Endothelial cell (in vitro differentiated cells): ENCODE measurements at regions not wholly inside any gene's neighbourhood (a gene's known extent, or its start where the extent isn't known, plus 50 kb on each side); places are given as distances from the start of the nearest gene placed in this dataset.

Experiments used
- DNase-seq: peaks from one replicate; pipeline ENCODE4 v3.0.0; 2021; ENCODE audit warnings: low spot score
- H3K27ac Mint-ChIP-seq: one replicate; pipeline ENCODE4 v1.8.0; 2021; ENCODE audit warnings: mixed read lengths, inconsistent platforms; ENCODE audit not compliant: unreplicated experiment
- H3K27me3 Mint-ChIP-seq: one replicate; pipeline ENCODE4 v1.8.0; 2021; ENCODE audit warnings: mild to moderate bottlenecking, moderate library complexity, mixed read lengths, inconsistent platforms; ENCODE audit not compliant: unreplicated experiment
- H3K36me3 Mint-ChIP-seq: one replicate; pipeline ENCODE4 v1.8.0; 2021; ENCODE audit warnings: mild to moderate bottlenecking, low read depth, mixed read lengths, inconsistent platforms; ENCODE audit not compliant: unreplicated experiment
- H3K4me1 Mint-ChIP-seq: one replicate; pipeline ENCODE4 v1.8.0; 2021; ENCODE audit warnings: mild to moderate bottlenecking, mixed read lengths, inconsistent platforms; ENCODE audit not compliant: unreplicated experiment
- H3K4me3 Mint-ChIP-seq: one replicate; pipeline ENCODE4 v1.8.0; 2021; ENCODE audit warnings: mild to moderate bottlenecking, mixed read lengths, inconsistent platforms; ENCODE audit not compliant: unreplicated experiment
- H3K9me3 Mint-ChIP-seq: one replicate; pipeline ENCODE4 v1.8.0; 2021; ENCODE audit warnings: mixed read lengths, inconsistent platforms; ENCODE audit not compliant: unreplicated experiment
- CTCF ChIP-seq: fragments of 200-600 bp; sonication (generic); IDR thresholded peaks from one replicate; pipeline ENCODE4 v1.5.0; 2021; ENCODE audit warnings: antibody characterized with exemption; ENCODE audit not compliant: unreplicated experiment

DNA sequence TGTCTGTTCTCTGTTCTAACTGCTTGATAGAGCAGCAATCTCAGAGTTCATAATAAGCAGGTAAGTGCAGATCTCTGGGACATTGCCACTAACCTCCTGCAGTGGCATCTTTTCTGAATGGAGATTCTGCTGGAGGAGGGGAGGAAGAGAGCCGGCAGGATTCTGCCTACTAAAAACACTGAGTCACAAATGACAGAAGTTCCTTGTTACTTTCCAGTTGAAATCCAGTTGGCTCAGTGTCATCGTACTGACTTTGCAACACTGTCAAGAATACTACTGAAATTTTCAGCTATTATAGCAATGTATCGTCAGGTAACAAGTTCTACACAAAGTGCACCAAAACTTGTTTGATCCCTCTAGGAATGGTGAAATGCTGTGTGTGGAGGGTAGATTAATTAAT is 79.6 kb upstream of the ST6GAL2 start:
- H3K36me3 Mint-ChIP-seq, result no peaks in the 10 kb centered on the region
- no peaks in the 10 kb centered on the region for H3K9me3 Mint-ChIP-seq
- no peak overlapping the region for H3K4me3 Mint-ChIP-seq
- no peak overlapping the region for H3K27ac Mint-ChIP-seq
- H3K4me1 Mint-ChIP-seq, result peaks cover 9% of the 10 kb centered on the region
- TF ChIP-seq CTCF, result no peak
- DNase-seq, result no peak
- peaks cover 2% of the 10 kb centered on the region for H3K27me3 Mint-ChIP-seq

GRCh38 chr2:106969777-106970176 is 83.8 kb upstream of the ST6GAL2 start:
- Mint-ChIP-seq H3K27me3 (peaks cover 2% of the 10 kb centered on the region), H3K4me1 (no peaks in the 10 kb centered on the region), H3K36me3 (no peaks in the 10 kb centered on the region), H3K27ac (no peak overlapping the region), H3K4me3 (no peak overlapping the region), H3K9me3 (no peaks in the 10 kb centered on the region)
- TF ChIP-seq CTCF, result no peak
- DNase-seq, result no peak

DNA sequence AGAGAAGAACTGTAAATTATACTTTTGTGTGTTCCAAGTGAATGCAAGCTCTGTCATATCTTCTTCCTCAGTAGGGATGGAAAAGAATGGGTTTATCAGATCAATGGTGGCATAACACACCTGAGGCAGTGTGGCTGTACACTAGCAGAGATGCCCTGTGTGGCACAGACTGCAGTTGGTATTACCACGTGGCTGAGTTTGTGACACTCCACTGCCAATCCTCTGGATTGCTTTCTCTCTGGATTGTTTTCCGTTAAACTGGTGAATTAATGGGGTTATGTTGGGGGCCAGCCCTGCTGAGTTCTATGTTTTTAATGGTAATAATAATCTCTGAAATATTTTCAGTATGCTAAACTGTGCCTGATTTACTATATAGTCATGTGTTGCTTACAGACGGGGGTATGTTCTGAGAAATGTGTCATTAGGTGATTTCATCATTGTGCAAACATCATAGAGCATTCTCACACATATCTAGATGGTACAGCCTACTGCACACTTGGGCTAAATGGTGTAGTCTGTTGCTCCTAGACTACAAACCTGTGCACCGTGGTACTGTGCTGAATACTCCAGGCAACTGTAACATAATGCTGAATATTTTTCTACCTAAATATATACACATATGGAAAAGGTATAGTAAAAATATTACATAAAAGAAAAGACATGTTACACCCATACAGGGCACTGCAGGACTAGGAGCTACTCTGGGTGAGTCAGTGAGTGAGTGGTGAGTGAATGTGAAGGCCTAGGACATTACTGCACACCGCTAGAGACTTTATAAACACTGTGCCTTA is 84.7 kb upstream of the ST6GAL2 start:
- Mint-ChIP-seq H3K27me3 (peaks cover 2% of the 10 kb centered on the region), H3K4me3 (no peak overlapping the region), H3K9me3 (no peaks in the 10 kb centered on the region), H3K27ac (no peak overlapping the region), H3K36me3 (no peaks in the 10 kb centered on the region), H3K4me1 (no peaks in the 10 kb centered on the region)
- no peak for DNase-seq
- no peak for TF ChIP-seq CTCF

DNA sequence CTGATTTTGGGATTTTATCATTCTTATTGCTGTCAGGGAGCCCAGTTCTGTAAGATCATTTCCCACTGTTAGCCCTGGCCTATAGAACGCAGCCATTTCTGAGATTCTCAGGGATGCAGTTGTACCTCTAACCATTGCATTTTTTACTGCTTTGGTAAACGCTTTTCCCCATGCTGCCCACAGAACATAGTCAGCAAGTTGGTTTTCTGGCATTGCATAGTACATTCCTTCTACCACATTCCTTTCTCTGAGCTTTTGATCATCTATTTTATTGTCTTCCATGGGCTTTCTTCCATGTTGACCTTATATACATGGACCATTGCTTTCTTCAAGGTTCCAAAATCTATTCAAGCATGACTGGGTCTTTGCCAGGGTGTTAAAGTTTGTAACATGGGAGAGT is 86.8 kb upstream of the ST6GAL2 start:
- H3K4me3 Mint-ChIP-seq, result no peak overlapping the region
- DNase-seq, result no peak
- H3K4me1 Mint-ChIP-seq, result peaks cover 12% of the 10 kb centered on the region
- no peaks in the 10 kb centered on the region for H3K36me3 Mint-ChIP-seq
- no peak for TF ChIP-seq CTCF
- H3K27ac Mint-ChIP-seq, result no peak overlapping the region
- no peaks in the 10 kb centered on the region for H3K9me3 Mint-ChIP-seq
- peaks cover 2% of the 10 kb centered on the region for H3K27me3 Mint-ChIP-seq

DNA sequence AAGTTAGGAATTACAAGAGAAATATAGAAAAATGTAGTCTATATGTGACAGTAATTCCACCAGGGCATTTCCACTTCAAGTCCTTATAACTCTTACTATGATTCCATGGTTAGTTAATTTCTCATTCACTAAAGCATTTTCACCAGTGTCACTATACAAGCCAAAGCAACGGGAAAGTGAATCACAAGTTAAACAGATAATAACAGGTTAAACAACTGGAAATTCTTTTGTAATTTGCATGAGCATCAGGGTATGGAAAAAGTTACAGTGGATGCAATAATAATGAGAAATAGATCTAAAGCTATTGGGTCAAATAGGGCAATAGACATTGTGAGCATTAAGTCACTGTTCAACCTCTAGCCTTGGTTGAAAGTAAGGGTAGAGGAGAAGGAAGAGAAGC is 88.9 kb upstream of the ST6GAL2 start:
- no peak for DNase-seq
- no peak overlapping the region for H3K27ac Mint-ChIP-seq
- H3K36me3 Mint-ChIP-seq, result no peaks in the 10 kb centered on the region
- no peak for TF ChIP-seq CTCF
- peaks cover 12% of the 10 kb centered on the region for H3K4me1 Mint-ChIP-seq
- H3K4me3 Mint-ChIP-seq, result no peak overlapping the region
- H3K27me3 Mint-ChIP-seq, result no peaks in the 10 kb centered on the region
- no peaks in the 10 kb centered on the region for H3K9me3 Mint-ChIP-seq
